PC-3 (cell line): ENCODE measurements at regions not wholly inside any gene's neighbourhood (a gene's known extent, or its start where the extent isn't known, plus 50 kb on each side); places are given as distances from the start of the nearest gene placed in this dataset.

Experiments
- CTCF ChIP-seq: fragments of 300-600 bp; sonication (generic); conservative IDR thresholded peaks from 2 replicates; pipeline ENCODE4 v1.5.1; 2017; ENCODE audit warnings: antibody characterized with exemption, low read depth, mild to moderate bottlenecking, low read length
- EZH2 ChIP-seq: fragments of 300-600 bp; sonication (generic); IDR thresholded peaks from one replicate; pipeline ENCODE4 v1.6.1; 2017; ENCODE audit warnings: antibody characterized with exemption, mild to moderate bottlenecking, low read length; ENCODE audit not compliant: unreplicated experiment
- EZH2phosphoT487 ChIP-seq: fragments of 300-600 bp; sonication (generic); IDR thresholded peaks from 2 replicates; pipeline ENCODE4 v1.6.1; 2018; ENCODE audit warnings: mild to moderate bottlenecking, antibody characterized with exemption, low read length, borderline replicate concordance

- TF ChIP-seq CTCF (no peak), EZH2phosphoT487 (no peak), EZH2 (no peak)
These were observed 402.6 kb upstream of the C16orf82 start for GRCh38 chr16:26664086-26664485.
